COLO668 (cell line): ENCODE measurements at regions not wholly inside any gene's neighbourhood (a gene's known extent, or its start where the extent isn't known, plus 50 kb on each side); places are given as distances from the start of the nearest gene placed in this dataset.
"Not testable (repeated sequence)": the region's sequence is repeated elsewhere in the genome, so short reads cannot be mapped to it uniquely, and the experiment has no call there.

Experiments used
- DNase-seq: peaks from one replicate; lab custom pipeline; 2025; ENCODE audit not compliant: unreplicated experiment; lab: John Stamatoyannopoulos, UW

DNA sequence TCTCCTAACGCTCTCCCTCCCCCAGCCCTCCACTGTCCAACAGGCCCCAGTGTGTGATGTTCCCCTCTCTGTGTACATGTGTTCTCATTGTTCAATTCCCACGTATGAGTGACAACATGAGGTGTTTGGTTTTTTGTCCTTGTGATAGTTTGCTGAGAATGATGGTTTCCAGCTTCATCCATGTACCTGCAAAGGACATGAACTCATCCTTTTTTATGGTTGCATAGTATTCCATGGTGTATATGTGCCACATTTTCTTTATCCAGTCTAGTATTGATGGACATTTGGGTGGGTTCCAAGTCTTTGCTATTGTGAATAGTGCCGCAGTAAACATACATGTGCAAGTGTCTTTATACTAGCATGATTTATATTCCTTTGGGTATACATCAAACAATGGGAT, 347.4 kb downstream of the MAGEE1 start:
- not testable (repeated sequence) for DNase-seq

GRCh38 chrX:76796311-76796710, 368.8 kb downstream of the MAGEE1 start:
- DNase-seq: no peak

GRCh38 chrX:76802708-76803107, 375.2 kb downstream of the MAGEE1 start:
- DNase-seq: no peak

- DNase-seq: no peak
Observed at GRCh38 chrX:76815754-76816153, 388.2 kb downstream of the MAGEE1 start.

- DNase-seq: not testable (repeated sequence)
Observed at GRCh38 chrX:76817279-76817678, 389.8 kb downstream of the MAGEE1 start.

- DNase-seq: no peak
Observed at GRCh38 chrX:76821276-76821675, 393.8 kb downstream of the MAGEE1 start.

- DNase-seq: no peak
Observed at GRCh38 chrX:76827672-76828071, 400.2 kb downstream of the MAGEE1 start.

GRCh38 chrX:76840902-76841301, 413.4 kb downstream of the MAGEE1 start:
- not testable (repeated sequence) for DNase-seq

- DNase-seq: no peak
Observed at GRCh38 chrX:76850851-76851250, 423.3 kb downstream of the MAGEE1 start.

- DNase-seq: no peak
Observed at GRCh38 chrX:76862509-76862908, 435.0 kb downstream of the MAGEE1 start.

DNA sequence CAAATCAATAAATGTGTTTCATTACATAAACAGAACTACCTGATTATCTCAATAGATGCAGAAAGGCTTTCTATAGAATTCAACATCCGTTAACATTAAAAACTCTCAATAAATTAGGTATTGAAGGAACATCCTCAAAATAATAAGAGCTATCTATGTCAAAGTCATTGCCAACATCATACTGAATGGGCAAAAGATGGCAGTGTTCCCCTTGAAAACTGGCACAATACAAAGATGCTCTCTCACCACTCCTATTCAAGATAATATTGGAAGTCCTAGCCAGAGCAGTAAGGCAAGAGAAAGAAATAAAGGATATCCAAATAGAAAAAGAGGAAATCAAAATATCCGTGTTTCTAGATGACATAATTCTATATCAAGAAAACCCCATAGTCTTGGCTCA, 466.4 kb downstream of the MAGEE1 start:
- no peak for DNase-seq

DNA sequence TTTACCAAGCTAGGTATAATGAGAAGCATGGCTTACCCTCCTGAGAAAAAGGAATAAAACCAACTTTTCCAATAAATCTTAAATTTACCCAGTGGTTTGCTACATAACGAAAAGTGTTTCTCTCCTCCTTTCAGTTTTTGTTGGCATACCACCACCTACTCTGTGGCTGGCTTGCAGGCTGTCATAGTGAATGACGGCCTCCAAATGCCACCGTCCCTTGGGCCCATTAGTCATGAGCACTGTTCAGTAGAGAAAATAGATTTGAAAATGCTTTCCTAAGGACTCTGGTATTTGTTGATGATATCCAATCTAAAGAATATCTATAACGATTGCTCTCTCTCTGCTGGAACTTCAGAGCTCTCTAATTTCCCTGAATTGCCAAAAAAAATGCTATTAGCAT, 488.3 kb downstream of the MAGEE1 start:
- no peak for DNase-seq

- DNase-seq: no peak
Observed at GRCh38 chrX:76918033-76918432, 490.5 kb downstream of the MAGEE1 start.

DNA sequence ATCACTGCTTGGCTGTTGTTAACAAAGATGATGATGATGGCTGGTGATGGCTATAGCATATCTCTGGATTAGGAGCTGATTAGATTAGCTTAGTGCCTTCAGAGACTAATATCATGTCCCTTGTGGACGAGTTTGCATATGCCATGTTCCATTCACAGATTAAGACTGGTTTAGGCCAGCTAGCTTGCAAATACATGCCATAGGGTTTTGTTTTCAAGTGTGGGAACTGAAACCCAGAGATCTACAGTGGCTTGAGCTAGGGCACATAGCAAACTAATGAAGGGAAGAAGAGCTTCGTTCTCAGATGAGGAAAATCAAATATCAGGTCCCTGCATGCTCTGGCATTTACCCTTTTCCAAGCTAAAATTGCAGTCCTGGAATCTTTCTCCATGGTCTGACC, 492.3 kb downstream of the MAGEE1 start:
- no peak for DNase-seq

- no peak for DNase-seq
Observed at GRCh38 chrX:76920607-76921006, 493.1 kb downstream of the MAGEE1 start.

- no peak for DNase-seq
Observed at GRCh38 chrX:76921176-76921575, 493.7 kb downstream of the MAGEE1 start.

- no peak for DNase-seq
Observed at GRCh38 chrX:76922100-76922499, 494.6 kb downstream of the MAGEE1 start.

GRCh38 chrX:76924616-76925015, 497.1 kb downstream of the MAGEE1 start:
- DNase-seq: not testable (repeated sequence)

GRCh38 chrX:76931518-76931917, 504.0 kb downstream of the MAGEE1 start:
- no peak for DNase-seq

- no peak for DNase-seq
Observed at GRCh38 chrX:76957485-76957884, 489.7 kb upstream of the FGF16 start.

DNA sequence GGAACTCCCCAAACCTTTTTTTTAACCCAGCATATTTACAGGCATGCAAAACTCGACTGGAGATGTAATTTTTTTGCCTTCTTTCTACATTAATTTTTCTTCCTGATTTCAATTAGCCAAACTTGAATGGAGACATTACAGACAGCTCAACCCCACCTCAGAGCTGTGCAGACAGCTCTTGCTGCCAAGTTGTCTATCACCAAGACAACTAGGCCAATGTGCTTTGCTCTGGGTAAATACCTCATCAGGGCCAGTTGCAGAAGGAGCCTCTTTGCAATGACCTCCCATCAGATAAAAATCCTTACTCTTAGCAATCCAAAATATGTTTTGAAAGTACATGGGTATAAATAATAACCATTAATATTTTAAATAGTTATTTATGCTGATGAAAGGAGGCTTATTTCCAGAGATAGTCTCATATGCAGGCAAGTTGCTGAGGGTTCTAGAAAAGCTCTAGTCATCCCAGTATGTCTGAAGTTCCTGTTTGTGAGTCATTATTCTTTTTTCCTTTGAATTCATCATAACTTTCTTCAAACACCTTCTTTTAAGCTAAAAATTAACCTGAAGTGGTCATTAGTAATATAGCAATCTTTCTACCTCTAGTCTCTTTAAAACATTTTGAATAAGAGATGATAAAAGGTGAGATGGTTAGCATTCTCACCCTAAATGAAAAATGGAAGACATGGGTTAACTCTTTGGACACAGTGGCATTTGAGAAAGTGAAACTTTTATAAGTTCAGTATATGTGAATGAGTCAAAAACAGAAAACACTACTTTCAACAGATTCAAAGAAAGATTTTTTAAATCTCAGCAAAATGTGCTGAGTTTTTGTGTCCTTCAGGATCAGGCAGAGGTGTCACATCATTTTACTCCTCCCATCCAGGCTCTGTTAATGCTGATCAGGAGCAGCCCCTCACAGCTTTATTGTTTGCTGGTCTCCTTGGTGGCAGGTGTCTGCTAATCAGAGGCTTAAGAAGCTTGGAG, 475.5 kb upstream of the FGF16 start:
- no peak for DNase-seq

- no peak for DNase-seq
Observed at GRCh38 chrX:76977452-76977851, 469.7 kb upstream of the FGF16 start.

DNA sequence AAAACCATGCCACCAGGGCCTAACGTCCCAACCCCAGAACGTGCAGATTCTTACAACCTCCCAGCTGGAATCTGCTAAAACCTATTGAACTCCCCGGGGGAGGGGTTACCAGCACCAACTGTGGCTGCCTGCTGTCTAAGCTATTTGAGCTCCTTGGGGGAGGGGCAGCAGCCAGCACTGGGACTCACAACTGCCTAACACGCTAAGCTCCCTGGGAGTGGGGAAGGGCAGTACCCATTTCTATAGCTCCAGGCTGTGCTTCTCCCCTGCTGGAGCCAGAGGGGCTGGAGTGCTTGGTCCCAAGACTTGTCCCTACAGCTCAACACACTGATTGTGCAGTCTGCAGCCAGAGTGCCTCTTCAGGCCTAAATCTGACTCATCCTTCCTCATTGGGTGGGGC, 459.8 kb upstream of the FGF16 start:
- DNase-seq: no peak
